ENCODE measurements at regions not wholly inside any gene's neighbourhood (a gene's known extent, or its start where the extent isn't known, plus 50 kb on each side); places are given as distances from the start of the nearest gene placed in this dataset.

DNA sequence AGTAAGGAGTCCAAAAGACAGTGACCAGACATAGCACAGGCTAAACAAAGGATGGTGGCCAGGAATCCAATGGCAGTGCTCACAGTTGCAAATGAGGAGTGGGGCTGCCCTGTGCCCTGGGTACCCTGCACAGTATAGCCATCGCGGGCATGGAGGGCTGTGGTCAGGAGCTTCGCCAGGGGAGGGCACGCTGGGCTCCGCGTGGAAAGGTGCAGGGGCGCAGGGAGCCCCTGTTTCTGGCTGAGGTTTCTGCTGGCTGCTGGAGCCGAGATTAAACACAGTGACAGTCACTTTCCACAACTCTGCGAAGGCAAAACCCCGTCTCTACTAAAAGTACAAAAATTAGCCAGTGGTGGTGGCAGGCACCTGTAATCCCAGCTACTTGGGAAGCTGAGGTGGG lies 194.7 kb downstream of the GALR1 start:
- no peaks in the 10 kb centered on the region for H3K9me3 ChIP-seq (ENCODE audit: control insufficient read depth in 2 of 2, low read length in 2 of 2)
- H3K36me3 ChIP-seq (ENCODE audit: control insufficient read depth in 2 of 2, insufficient read depth in 2 of 2, low read length in 2 of 2) = no peaks in the 10 kb centered on the region
- H3K4me3 ChIP-seq (ENCODE audit: low read length in 2 of 2) = no peak overlapping the region
- peaks cover 0 to 4% of the 10 kb centered on the region in 2 donors for H3K27me3 ChIP-seq (ENCODE audit: control insufficient read depth in 1 of 2, insufficient read depth in 2 of 2, low read length in 2 of 2)
- no peak overlapping the region for H3K27ac ChIP-seq (ENCODE audit: low read length)
- no peak overlapping the region for H3K9ac ChIP-seq (ENCODE audit: low read length in 2 of 2)
- H3K4me1 ChIP-seq (ENCODE audit: control insufficient read depth, insufficient read depth, low read length) = no peaks in the 10 kb centered on the region

DNA sequence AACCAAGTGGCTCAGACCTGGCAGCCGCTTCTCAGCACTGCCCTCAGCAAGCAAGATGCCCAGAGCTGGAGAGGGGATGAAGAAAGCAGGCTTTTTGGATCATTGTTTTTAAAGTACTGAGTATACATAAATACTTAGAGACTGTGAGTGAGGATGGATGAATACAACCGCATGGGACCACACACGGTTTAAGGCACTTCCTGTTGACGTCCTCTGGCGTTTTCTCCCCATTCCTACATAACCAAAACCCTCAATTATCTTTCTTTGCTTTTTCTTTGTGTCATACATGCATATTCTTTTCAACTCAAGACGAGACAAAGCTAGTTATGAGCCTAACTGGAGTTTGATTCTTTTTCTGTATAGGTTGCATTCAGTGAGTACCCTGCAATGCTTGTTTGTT lies 198.4 kb downstream of the GALR1 start:
- H3K4me3 ChIP-seq (ENCODE audit: low read length in 2 of 2) = no peak overlapping the region

DNA sequence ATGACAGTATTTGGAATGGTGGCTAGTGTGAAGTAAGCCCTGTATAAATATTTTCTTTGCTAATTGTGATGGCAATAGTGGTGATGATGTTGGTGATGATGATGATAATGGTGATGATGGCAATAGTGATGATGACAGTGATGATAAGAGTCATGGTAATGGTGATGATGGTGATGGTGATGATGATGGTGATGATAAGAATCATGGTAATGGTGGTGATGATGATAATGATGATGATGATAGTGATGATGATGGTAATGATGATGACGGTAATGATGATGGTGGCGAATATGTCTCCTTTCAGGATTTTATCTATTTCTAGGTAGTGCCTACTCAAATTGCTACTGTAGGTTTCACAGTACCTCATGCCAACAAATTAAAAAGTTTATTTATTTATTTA lies 205.4 kb downstream of the GALR1 start:
- Histone ChIP-seq H3K4me3 (ENCODE audit: low read length in 2 of 2) (no peak overlapping the region), H3K27ac (ENCODE audit: low read length) (no peak overlapping the region), H3K9me3 (ENCODE audit: control insufficient read depth in 2 of 2, low read length in 2 of 2) (no peaks in the 10 kb centered on the region), H3K36me3 (ENCODE audit: control insufficient read depth in 2 of 2, insufficient read depth in 2 of 2, low read length in 2 of 2) (no peaks in the 10 kb centered on the region), H3K9ac (ENCODE audit: low read length in 2 of 2) (no peak overlapping the region), H3K27me3 (ENCODE audit: control insufficient read depth in 1 of 2, insufficient read depth in 2 of 2, low read length in 2 of 2) (no peaks in the 10 kb centered on the region), H3K4me1 (ENCODE audit: control insufficient read depth, insufficient read depth, low read length) (no peaks in the 10 kb centered on the region)

More for the DNA sequence above, 198.4 kb downstream of the GALR1 start:
- Histone ChIP-seq H3K27me3 (ENCODE audit: control insufficient read depth in 1 of 2, insufficient read depth in 2 of 2, low read length in 2 of 2) (no peaks in the 10 kb centered on the region), H3K9me3 (ENCODE audit: control insufficient read depth in 2 of 2, low read length in 2 of 2) (no peaks in the 10 kb centered on the region), H3K9ac (ENCODE audit: low read length in 2 of 2) (no peak overlapping the region), H3K27ac (ENCODE audit: low read length) (no peak overlapping the region), H3K36me3 (ENCODE audit: control insufficient read depth in 2 of 2, insufficient read depth in 2 of 2, low read length in 2 of 2) (no peaks in the 10 kb centered on the region), H3K4me1 (ENCODE audit: control insufficient read depth, insufficient read depth, low read length) (no peaks in the 10 kb centered on the region)

DNA sequence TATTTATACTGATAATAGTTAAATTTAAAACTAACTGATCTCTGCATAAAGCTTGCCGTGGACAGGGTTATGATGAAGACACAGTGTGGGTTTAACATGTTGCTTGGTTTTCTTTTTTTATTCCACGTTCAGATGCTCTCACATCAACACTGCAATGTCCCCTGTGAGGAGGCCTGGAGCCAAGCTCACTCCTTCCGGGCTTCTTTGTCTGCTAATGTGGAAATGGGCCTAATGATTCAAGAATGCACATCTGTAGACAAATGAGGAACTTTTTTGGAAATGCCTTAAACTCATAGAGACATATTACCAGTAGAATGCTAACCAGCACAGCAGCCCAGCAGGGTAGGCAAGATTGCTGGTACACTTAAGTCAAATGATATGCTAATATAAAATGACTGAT lies 208.0 kb downstream of the GALR1 start:
- H3K27me3 ChIP-seq (ENCODE audit: control insufficient read depth in 1 of 2, insufficient read depth in 2 of 2, low read length in 2 of 2) = no peaks in the 10 kb centered on the region
- no peak overlapping the region for H3K27ac ChIP-seq (ENCODE audit: low read length)
- H3K36me3 ChIP-seq (ENCODE audit: control insufficient read depth in 2 of 2, insufficient read depth in 2 of 2, low read length in 2 of 2) = no peaks in the 10 kb centered on the region
- no peak overlapping the region for H3K9ac ChIP-seq (ENCODE audit: low read length in 2 of 2)
- H3K4me1 ChIP-seq (ENCODE audit: control insufficient read depth, insufficient read depth, low read length) = no peaks in the 10 kb centered on the region
- no peak overlapping the region for H3K4me3 ChIP-seq (ENCODE audit: low read length in 2 of 2)
- no peaks in the 10 kb centered on the region for H3K9me3 ChIP-seq (ENCODE audit: control insufficient read depth in 2 of 2, low read length in 2 of 2)

DNA sequence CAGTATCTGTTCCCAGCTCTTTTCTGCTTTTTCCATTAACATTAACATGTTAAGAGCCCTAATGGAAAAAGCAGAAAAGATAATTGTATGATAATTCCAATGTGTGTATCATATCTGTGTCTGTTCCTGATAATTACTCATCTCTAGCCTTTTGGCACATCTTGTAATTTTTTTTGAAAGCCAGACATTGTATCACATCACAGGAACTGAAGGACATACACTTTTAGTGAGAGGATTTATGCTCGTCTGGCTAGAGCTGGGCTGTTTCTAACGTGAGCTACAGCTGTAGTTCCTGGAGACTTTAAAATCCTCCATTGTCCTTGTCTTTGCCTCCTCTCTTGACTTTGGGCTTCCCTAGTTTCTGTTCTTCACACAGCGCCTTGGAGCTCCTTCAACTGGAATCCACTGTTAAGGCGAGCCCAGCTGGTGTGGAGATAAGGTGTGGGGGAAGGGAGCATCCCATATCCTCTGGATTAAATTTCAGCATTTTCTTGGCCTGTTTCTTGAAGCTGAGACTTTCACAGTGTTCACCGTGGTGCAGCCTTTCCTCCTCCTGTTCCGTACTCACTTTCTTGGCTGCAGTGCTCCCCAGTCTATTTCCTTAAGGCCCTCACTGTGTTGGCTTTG lies 211.5 kb downstream of the GALR1 start:
- Histone ChIP-seq H3K36me3 (ENCODE audit: control insufficient read depth in 2 of 2, insufficient read depth in 2 of 2, low read length in 2 of 2) (no peaks in the 10 kb centered on the region), H3K9ac (ENCODE audit: low read length in 2 of 2) (no peak overlapping the region), H3K4me1 (ENCODE audit: control insufficient read depth, insufficient read depth, low read length) (no peaks in the 10 kb centered on the region), H3K9me3 (ENCODE audit: control insufficient read depth in 2 of 2, low read length in 2 of 2) (no peaks in the 10 kb centered on the region), H3K27me3 (ENCODE audit: control insufficient read depth in 1 of 2, insufficient read depth in 2 of 2, low read length in 2 of 2) (no peaks in the 10 kb centered on the region), H3K27ac (ENCODE audit: low read length) (no peak overlapping the region), H3K4me3 (ENCODE audit: low read length in 2 of 2) (no peak overlapping the region)

DNA sequence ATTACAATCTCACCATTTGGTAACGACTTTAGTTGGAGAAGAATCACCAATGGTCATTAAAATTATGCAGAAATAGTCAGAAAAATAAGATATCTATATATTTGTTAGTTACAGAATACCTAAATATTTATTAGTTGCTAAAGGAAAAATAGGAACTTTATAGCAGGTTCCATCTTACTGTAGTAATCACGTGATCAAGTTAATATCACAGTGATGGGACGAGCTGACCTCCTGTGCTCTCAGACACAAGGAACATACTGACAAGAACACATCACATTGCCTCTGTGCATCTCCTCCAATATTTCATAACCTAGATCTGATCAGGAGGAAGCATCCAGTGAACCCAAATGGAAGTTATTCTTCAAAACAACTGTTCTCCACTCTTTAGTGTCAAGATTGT lies 215.3 kb downstream of the GALR1 start:
- no peaks in the 10 kb centered on the region for H3K9me3 ChIP-seq (ENCODE audit: control insufficient read depth in 2 of 2, low read length in 2 of 2)
- H3K27ac ChIP-seq (ENCODE audit: low read length) = no peak overlapping the region
- H3K36me3 ChIP-seq (ENCODE audit: control insufficient read depth in 2 of 2, insufficient read depth in 2 of 2, low read length in 2 of 2) = no peaks in the 10 kb centered on the region
- no peak overlapping the region for H3K4me3 ChIP-seq (ENCODE audit: low read length in 2 of 2)
- H3K4me1 ChIP-seq (ENCODE audit: control insufficient read depth, insufficient read depth, low read length) = no peaks in the 10 kb centered on the region
- H3K9ac ChIP-seq (ENCODE audit: low read length in 2 of 2) = no peak overlapping the region
- no peaks in the 10 kb centered on the region for H3K27me3 ChIP-seq (ENCODE audit: control insufficient read depth in 1 of 2, insufficient read depth in 2 of 2, low read length in 2 of 2)

DNA sequence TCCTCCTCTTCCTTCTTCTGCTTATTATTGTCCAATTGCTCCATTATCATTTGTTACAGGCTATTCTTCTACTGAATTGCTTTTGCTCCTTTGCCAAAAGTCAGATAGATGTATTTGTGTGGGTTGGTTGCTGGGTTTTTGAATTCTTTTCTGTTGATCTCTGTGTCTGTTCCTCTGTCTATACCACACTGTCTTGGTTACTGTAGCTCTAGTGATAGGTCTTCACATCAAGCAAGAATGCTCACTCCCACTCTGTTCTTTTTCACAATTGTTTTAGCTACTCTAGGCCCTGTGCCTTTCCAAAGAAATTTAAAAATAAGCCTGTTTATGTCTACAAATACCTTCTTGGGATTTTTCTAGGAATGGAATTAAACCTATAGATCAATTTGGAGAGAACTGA lies 217.2 kb downstream of the GALR1 start:
- Histone ChIP-seq H3K4me3 (ENCODE audit: low read length in 2 of 2) (no peak overlapping the region), H3K36me3 (ENCODE audit: control insufficient read depth in 2 of 2, insufficient read depth in 2 of 2, low read length in 2 of 2) (no peaks in the 10 kb centered on the region), H3K9me3 (ENCODE audit: control insufficient read depth in 2 of 2, low read length in 2 of 2) (no peaks in the 10 kb centered on the region), H3K4me1 (ENCODE audit: control insufficient read depth, insufficient read depth, low read length) (no peaks in the 10 kb centered on the region), H3K9ac (ENCODE audit: low read length in 2 of 2) (no peak overlapping the region), H3K27me3 (ENCODE audit: control insufficient read depth in 1 of 2, insufficient read depth in 2 of 2, low read length in 2 of 2) (no peaks in the 10 kb centered on the region), H3K27ac (ENCODE audit: low read length) (no peak overlapping the region)

DNA sequence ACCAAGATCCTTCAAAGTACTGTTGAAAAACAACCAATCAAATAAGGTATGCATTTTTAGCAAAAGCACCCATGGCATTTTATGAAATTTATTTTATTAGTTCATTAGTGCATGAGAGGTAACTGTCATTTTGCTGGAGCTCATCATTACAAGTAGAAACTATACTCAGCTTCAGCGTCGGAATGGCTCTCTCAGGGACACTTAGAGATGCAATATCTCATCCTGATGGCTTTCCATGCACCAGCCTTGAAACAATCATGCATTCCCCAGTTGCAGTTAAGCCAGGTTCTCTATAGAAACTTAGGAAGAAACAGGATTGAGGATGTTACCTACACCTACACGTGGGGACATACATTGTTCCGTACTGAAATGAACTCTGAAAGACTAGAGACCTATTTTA lies 219.5 kb downstream of the GALR1 start:
- Histone ChIP-seq H3K9ac (ENCODE audit: low read length in 2 of 2) (no peak overlapping the region), H3K27me3 (ENCODE audit: control insufficient read depth in 1 of 2, insufficient read depth in 2 of 2, low read length in 2 of 2) (no peaks in the 10 kb centered on the region), H3K4me1 (ENCODE audit: control insufficient read depth, insufficient read depth, low read length) (no peaks in the 10 kb centered on the region), H3K9me3 (ENCODE audit: control insufficient read depth in 2 of 2, low read length in 2 of 2) (no peaks in the 10 kb centered on the region), H3K36me3 (ENCODE audit: control insufficient read depth in 2 of 2, insufficient read depth in 2 of 2, low read length in 2 of 2) (no peaks in the 10 kb centered on the region), H3K27ac (ENCODE audit: low read length) (no peak overlapping the region), H3K4me3 (ENCODE audit: low read length in 2 of 2) (no peak overlapping the region)

DNA sequence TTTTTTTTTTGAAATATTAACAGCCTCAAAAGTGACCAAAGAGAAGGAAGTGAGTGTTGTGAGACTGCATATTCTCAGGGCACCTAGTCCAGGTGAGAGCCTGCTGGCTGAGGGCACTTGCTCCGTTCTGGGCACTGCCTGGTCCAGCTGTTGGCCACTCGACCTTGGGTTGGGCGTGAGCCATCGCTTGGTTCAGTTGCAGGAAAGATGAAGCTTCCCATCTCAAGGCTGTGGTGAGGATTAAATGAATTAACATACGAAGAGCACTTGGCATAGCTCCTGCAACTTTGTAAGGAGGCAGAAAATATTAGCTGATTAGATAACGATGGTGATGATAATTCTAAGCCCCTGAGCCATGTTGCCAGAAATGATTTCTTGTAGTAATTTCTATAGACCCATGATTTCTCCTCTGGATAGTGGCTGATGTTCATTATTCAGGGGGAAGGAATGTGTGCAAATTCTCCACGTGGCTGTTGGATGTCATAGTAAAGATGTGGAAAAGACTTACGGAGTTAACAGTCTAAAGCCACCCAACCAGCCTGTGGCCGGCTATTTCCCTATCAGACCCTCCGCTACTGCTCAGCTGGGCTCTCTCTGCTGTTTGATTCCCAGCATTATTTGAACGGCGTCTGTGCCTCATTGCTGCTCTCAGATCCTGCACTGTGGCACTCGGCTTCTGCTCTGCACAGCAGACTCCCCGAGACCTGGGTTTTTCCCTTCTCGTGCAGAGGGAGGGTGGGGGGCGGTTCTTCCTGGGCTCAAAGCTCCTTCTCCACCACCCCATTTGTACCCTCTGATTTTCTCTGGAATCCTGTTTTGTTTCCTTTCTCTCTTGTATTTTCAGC lies 221.1 kb downstream of the GALR1 start:
- Histone ChIP-seq H3K9me3 (ENCODE audit: control insufficient read depth in 2 of 2, low read length in 2 of 2) (no peaks in the 10 kb centered on the region), H3K9ac (ENCODE audit: low read length in 2 of 2) (no peak overlapping the region), H3K27ac (ENCODE audit: low read length) (no peak overlapping the region), H3K4me1 (ENCODE audit: control insufficient read depth, insufficient read depth, low read length) (no peaks in the 10 kb centered on the region), H3K4me3 (ENCODE audit: low read length in 2 of 2) (no peak overlapping the region), H3K27me3 (ENCODE audit: control insufficient read depth in 1 of 2, insufficient read depth in 2 of 2, low read length in 2 of 2) (no peaks in the 10 kb centered on the region), H3K36me3 (ENCODE audit: control insufficient read depth in 2 of 2, insufficient read depth in 2 of 2, low read length in 2 of 2) (no peaks in the 10 kb centered on the region)

DNA sequence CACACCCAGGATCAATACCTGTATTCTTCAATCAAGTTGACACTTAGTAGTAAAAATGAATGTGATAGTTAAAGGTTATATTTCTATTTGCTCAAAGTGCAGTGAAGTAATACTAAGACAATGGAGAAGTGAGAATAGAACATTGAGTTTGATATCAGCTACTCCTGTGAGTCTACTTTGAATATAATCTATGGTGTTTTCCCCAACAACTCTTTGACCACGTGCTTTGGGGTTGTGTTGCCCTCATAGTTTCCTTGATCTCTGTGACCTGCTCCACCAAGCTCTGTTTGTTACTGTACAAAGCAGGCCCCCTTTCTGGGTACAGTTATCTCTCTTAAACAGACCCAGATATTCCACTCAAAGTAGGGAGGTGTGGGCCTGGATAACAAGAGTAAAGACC lies 222.9 kb downstream of the GALR1 start:
- H3K36me3 ChIP-seq (ENCODE audit: control insufficient read depth in 2 of 2, insufficient read depth in 2 of 2, low read length in 2 of 2) = no peaks in the 10 kb centered on the region
- no peaks in the 10 kb centered on the region for H3K9me3 ChIP-seq (ENCODE audit: control insufficient read depth in 2 of 2, low read length in 2 of 2)
- no peaks in the 10 kb centered on the region for H3K27me3 ChIP-seq (ENCODE audit: control insufficient read depth in 1 of 2, insufficient read depth in 2 of 2, low read length in 2 of 2)
- no peak overlapping the region for H3K4me3 ChIP-seq (ENCODE audit: low read length in 2 of 2)
- no peaks in the 10 kb centered on the region for H3K4me1 ChIP-seq (ENCODE audit: control insufficient read depth, insufficient read depth, low read length)
- H3K9ac ChIP-seq (ENCODE audit: low read length in 2 of 2) = no peak overlapping the region
- H3K27ac ChIP-seq (ENCODE audit: low read length) = no peak overlapping the region

All from stomach smooth muscle (tissue), 2 donors.